SK-N-SH (cell line): ENCODE measurements at regions not wholly inside any gene's neighbourhood (a gene's known extent, or its start where the extent isn't known, plus 50 kb on each side); places are given as distances from the start of the nearest gene placed in this dataset.

Experiments
- CTCF ChIA-PET: fragments of 300-600, 350-600 bp; formaldehyde crosslinking; extraction: SDS; loops from one replicate; lab custom pipeline; 2021; lab: Yijun Ruan, JAX
- POLR2A ChIA-PET: fragments of 350-600 bp; sonication (Branson Sonifier 250); formaldehyde crosslinking; extraction: SDS; loops from one replicate; lab custom pipeline; 2020; ENCODE audit warnings: antibody characterized with exemption, inconsistent platforms; lab: Yijun Ruan, JAX
- DNase-seq: peaks from one replicate; pipeline ENCODE4 v3.0.0; 2012
- H2AFZ ChIP-seq: fragments of 200-600 bp; sonication (generic); 2 replicates; pipeline ENCODE4 v1.8.1; 2016; ENCODE audit warnings: antibody characterized with exemption, mild to moderate bottlenecking, low read depth
- H3F3A ChIP-seq: fragments of 200-600 bp; sonication (generic); replicated peaks from 2 replicates; pipeline ENCODE3; 2016; ENCODE audit warnings: antibody characterized with exemption, mild to moderate bottlenecking; ENCODE audit not compliant: insufficient read depth
- H3K27ac ChIP-seq, 2 experiments: fragments of 200-500 bp in 1 of 2; fragments of 200-600 bp in 1 of 2; sonication (Bioruptor generic) in 1 of 2; sonication (generic), shearing (Covaris generic) in 1 of 2; 2 replicates each; pipeline versions ENCODE4 v1.5.1 to v1.6.1; 2014 to 2016; ENCODE audit warnings: low read depth in 2 of 2, inconsistent platforms in 1 of 2, low read length in 1 of 2, mild to moderate bottlenecking in 1 of 2, mixed read lengths in 1 of 2
- H3K27me3 ChIP-seq: fragments of 200-600 bp; sonication (generic), shearing (Covaris generic); 2 replicates; pipeline ENCODE4 v1.6.1; 2016; ENCODE audit warnings: mixed run types; ENCODE audit not compliant: insufficient read depth
- H3K36me3 ChIP-seq, 2 experiments: fragments of 200-500 bp in 1 of 2; fragments of 200-600 bp in 1 of 2; sonication (Bioruptor generic) in 1 of 2; sonication (generic) in 1 of 2; replicated peaks in 1 of 2; 2 replicates each; pipeline versions ENCODE3 to v1.5.1; 2014 to 2016; ENCODE audit warnings: low read length in 1 of 2, mild to moderate bottlenecking in 1 of 2; ENCODE audit not compliant: insufficient read depth in 2 of 2, control insufficient read depth in 1 of 2
- H3K4me1 ChIP-seq, 2 experiments: fragments of 200-500 bp in 1 of 2; fragments of 200-600 bp in 1 of 2; sonication (Bioruptor generic) in 1 of 2; sonication (generic), shearing (Covaris generic) in 1 of 2; 2 replicates each; pipeline versions ENCODE4 v1.5.1 to v1.6.1; 2014 to 2016; ENCODE audit warnings: low read depth in 1 of 2, low read length in 1 of 2, mixed run types in 1 of 2; ENCODE audit not compliant: insufficient read depth in 2 of 2, control insufficient read depth in 1 of 2
- H3K4me2 ChIP-seq: fragments of 200-600 bp; sonication (generic), shearing (Covaris generic); 2 replicates; pipeline ENCODE4 v1.6.1; 2017; ENCODE audit warnings: mixed run types
- H3K4me3 ChIP-seq, 2 experiments: fragments of 200-500 bp in 1 of 2; fragments of 200-600 bp in 1 of 2; sonication (Bioruptor generic) in 1 of 2; sonication (generic), shearing (Covaris generic) in 1 of 2; 2 replicates each; pipeline versions ENCODE4 v1.5.1 to v1.8.1; 2014 to 2016; ENCODE audit warnings: low read depth in 2 of 2, inconsistent platforms in 1 of 2, low read length in 1 of 2, mild to moderate bottlenecking in 1 of 2, mixed read lengths in 1 of 2, moderate library complexity in 1 of 2
- H3K79me2 ChIP-seq: fragments of 200-600 bp; sonication (generic); 2 replicates; pipeline ENCODE4 v1.8.1; 2017; ENCODE audit warnings: mild to moderate bottlenecking; ENCODE audit not compliant: insufficient read depth
- H3K9ac ChIP-seq: fragments of 200-600 bp; sonication (generic); 2 replicates; pipeline ENCODE4 v1.6.1; 2017; ENCODE audit warnings: mixed run types
- H3K9me2 ChIP-seq: fragments of 200-600 bp; sonication (generic); 2 replicates; pipeline ENCODE4 v1.6.1; 2017; ENCODE audit warnings: mixed run types
- H3K9me3 ChIP-seq: fragments of 200-600 bp; sonication (generic); 2 replicates; pipeline ENCODE4 v1.6.1; 2017; ENCODE audit warnings: mixed run types, mild to moderate bottlenecking, moderate library complexity
- H4K20me1 ChIP-seq: fragments of 200-600 bp; sonication (generic); 2 replicates; pipeline ENCODE4 v1.6.1; 2017; ENCODE audit warnings: mild to moderate bottlenecking, mixed run types; ENCODE audit not compliant: insufficient read depth
- CHD2 ChIP-seq: fragments of 150-350 bp; IDR thresholded peaks from 2 replicates; pipeline ENCODE4 v1.6.1; 2018; ENCODE audit warnings: low read length; ENCODE audit not compliant: partially characterized antibody
- EZH2phosphoT487 ChIP-seq: fragments of 200-600 bp; sonication (generic); IDR thresholded peaks from 2 replicates; pipeline ENCODE4 v1.6.1; 2017; ENCODE audit warnings: low read depth, mixed run types, mild to moderate bottlenecking, antibody characterized with exemption, moderate library complexity, borderline replicate concordance
- FOXJ3 ChIP-seq: sonication (generic); formaldehyde crosslinking; IDR thresholded peaks from 2 replicates; pipeline ENCODE4 v1.5.1; 2020; ENCODE audit warnings: mild to moderate bottlenecking, missing genetic modification reagents
- FOXM1 ChIP-seq: IDR thresholded peaks from 2 replicates; pipeline ENCODE4 v1.4.0; 2012; ENCODE audit warnings: low read depth, mild to moderate bottlenecking
- GATA2 ChIP-seq: sonication (generic); formaldehyde crosslinking; IDR thresholded peaks from 2 replicates; pipeline ENCODE4 v1.5.0; 2020; ENCODE audit warnings: mild to moderate bottlenecking, missing genetic modification reagents
- NFIC ChIP-seq: IDR thresholded peaks from 2 replicates; pipeline ENCODE4 v1.4.0; 2012; ENCODE audit warnings: borderline replicate concordance
- NRF1 ChIP-seq: IDR thresholded peaks from 2 replicates; pipeline ENCODE4 v1.6.1; 2012; ENCODE audit warnings: low read depth, mild to moderate bottlenecking, low read length
- POLR2AphosphoS5 ChIP-seq: IDR thresholded peaks from 2 replicates; pipeline ENCODE4 v1.6.1; 2012; ENCODE audit warnings: low read depth, low read length
- RAD21 ChIP-seq: IDR thresholded peaks from 2 replicates; pipeline ENCODE4 v1.6.1; 2012; ENCODE audit warnings: mild to moderate bottlenecking, low read length
- SIN3A ChIP-seq: IDR thresholded peaks from 2 replicates; pipeline ENCODE4 v1.6.1; 2012; ENCODE audit warnings: low read depth, mild to moderate bottlenecking, low read length, moderate library complexity, borderline replicate concordance
- TAF1 ChIP-seq: IDR thresholded peaks from 2 replicates; pipeline ENCODE4 v1.6.1; 2012; ENCODE audit warnings: low read depth, mild to moderate bottlenecking, low read length, moderate library complexity, borderline replicate concordance
- TCF12 ChIP-seq: IDR thresholded peaks from 2 replicates; pipeline ENCODE4 v1.4.0; 2012
- TEAD4 ChIP-seq: IDR thresholded peaks from 2 replicates; pipeline ENCODE4 v1.4.0; 2012; ENCODE audit warnings: mild to moderate bottlenecking, borderline replicate concordance; ENCODE audit not compliant: insufficient read depth
- WGBS: methylation state at CpG from one replicate; pipeline ENCODE4 v1.1.6; 2017; ENCODE audit warnings: low lambda C conversion rate; 5-methylcytosine and 5-hydroxymethylcytosine counted together
- TF ChIP-seq, protein P1 (sequence below): fragments of 150-350 bp; IDR thresholded peaks from 2 replicates; pipeline ENCODE4 v1.6.1; 2017; ENCODE audit warnings: antibody characterized with exemption, low read length, low read depth, borderline replicate concordance
- TF ChIP-seq, protein P2 (sequence below): IDR thresholded peaks from 2 replicates; pipeline ENCODE4 v1.6.1; 2012; ENCODE audit warnings: mild to moderate bottlenecking, low read depth, low read length, moderate library complexity
- TF ChIP-seq, protein P3 (sequence below): fragments of 200-600 bp; sonication (generic); IDR thresholded peaks from 2 replicates; pipeline ENCODE4 v1.6.1; 2017; ENCODE audit warnings: antibody characterized with exemption, mild to moderate bottlenecking, moderate library complexity
- TF ChIP-seq, protein P4 (sequence below): fragments of 150-350 bp; IDR thresholded peaks from 2 replicates; pipeline ENCODE4 v1.6.1; 2016; ENCODE audit warnings: mild to moderate bottlenecking, low read depth, low read length

DNA sequence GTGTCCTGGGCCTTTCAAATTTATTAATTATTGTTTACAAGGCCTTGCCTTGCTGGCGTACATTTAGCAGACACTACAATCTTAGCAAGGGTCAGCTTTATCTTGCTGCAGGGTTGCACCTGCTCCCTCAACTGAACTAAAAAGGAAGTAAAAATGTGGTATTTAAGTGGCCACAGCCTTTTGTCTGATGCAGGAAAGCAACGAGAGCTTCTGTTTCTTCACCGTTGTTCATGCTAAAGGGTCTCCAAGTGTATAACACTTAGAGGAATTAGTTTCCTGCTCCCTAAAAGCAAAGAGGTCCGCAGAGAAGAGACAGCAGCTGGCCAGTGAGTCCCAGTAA, 62.8 kb upstream of the EGLN3 start:
- H3K4me1 ChIP-seq, result no peaks in the 10 kb centered on the region
- peaks cover 20% of the 10 kb centered on the region; the same call in 1 of the 2 replicates for H3K27me3 ChIP-seq
- no peak for DNase-seq
- H3K9ac ChIP-seq, result no peak overlapping the region
- H3K27ac ChIP-seq, result no peak overlapping the region
- H3F3A ChIP-seq, result no peaks in the 10 kb centered on the region
- no peaks in the 10 kb centered on the region for H4K20me1 ChIP-seq
- H3K36me3 ChIP-seq, result no peaks in the 10 kb centered on the region
- no peak for TF ChIP-seq NRF1
- TF ChIP-seq, protein P1, sequence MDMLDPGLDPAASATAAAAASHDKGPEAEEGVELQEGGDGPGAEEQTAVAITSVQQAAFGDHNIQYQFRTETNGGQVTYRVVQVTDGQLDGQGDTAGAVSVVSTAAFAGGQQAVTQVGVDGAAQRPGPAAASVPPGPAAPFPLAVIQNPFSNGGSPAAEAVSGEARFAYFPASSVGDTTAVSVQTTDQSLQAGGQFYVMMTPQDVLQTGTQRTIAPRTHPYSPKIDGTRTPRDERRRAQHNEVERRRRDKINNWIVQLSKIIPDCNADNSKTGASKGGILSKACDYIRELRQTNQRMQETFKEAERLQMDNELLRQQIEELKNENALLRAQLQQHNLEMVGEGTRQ, result no peak
- TF ChIP-seq TCF12, result no peak
- TF ChIP-seq POLR2AphosphoS5, result no peak
- TF ChIP-seq, protein P2, sequence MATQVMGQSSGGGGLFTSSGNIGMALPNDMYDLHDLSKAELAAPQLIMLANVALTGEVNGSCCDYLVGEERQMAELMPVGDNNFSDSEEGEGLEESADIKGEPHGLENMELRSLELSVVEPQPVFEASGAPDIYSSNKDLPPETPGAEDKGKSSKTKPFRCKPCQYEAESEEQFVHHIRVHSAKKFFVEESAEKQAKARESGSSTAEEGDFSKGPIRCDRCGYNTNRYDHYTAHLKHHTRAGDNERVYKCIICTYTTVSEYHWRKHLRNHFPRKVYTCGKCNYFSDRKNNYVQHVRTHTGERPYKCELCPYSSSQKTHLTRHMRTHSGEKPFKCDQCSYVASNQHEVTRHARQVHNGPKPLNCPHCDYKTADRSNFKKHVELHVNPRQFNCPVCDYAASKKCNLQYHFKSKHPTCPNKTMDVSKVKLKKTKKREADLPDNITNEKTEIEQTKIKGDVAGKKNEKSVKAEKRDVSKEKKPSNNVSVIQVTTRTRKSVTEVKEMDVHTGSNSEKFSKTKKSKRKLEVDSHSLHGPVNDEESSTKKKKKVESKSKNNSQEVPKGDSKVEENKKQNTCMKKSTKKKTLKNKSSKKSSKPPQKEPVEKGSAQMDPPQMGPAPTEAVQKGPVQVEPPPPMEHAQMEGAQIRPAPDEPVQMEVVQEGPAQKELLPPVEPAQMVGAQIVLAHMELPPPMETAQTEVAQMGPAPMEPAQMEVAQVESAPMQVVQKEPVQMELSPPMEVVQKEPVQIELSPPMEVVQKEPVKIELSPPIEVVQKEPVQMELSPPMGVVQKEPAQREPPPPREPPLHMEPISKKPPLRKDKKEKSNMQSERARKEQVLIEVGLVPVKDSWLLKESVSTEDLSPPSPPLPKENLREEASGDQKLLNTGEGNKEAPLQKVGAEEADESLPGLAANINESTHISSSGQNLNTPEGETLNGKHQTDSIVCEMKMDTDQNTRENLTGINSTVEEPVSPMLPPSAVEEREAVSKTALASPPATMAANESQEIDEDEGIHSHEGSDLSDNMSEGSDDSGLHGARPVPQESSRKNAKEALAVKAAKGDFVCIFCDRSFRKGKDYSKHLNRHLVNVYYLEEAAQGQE, result no peak
- TF ChIP-seq CHD2, result no peak
- no peak for TF ChIP-seq TEAD4
- TF ChIP-seq, protein P3, sequence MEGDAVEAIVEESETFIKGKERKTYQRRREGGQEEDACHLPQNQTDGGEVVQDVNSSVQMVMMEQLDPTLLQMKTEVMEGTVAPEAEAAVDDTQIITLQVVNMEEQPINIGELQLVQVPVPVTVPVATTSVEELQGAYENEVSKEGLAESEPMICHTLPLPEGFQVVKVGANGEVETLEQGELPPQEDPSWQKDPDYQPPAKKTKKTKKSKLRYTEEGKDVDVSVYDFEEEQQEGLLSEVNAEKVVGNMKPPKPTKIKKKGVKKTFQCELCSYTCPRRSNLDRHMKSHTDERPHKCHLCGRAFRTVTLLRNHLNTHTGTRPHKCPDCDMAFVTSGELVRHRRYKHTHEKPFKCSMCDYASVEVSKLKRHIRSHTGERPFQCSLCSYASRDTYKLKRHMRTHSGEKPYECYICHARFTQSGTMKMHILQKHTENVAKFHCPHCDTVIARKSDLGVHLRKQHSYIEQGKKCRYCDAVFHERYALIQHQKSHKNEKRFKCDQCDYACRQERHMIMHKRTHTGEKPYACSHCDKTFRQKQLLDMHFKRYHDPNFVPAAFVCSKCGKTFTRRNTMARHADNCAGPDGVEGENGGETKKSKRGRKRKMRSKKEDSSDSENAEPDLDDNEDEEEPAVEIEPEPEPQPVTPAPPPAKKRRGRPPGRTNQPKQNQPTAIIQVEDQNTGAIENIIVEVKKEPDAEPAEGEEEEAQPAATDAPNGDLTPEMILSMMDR, result no peak
- no peak for TF ChIP-seq GATA2 (CRISPR knock-in tag)
- no peak for TF ChIP-seq RAD21
- TF ChIP-seq EZH2phosphoT487, result no peak
- TF ChIP-seq SIN3A, result no peak
- TF ChIP-seq, protein P4, sequence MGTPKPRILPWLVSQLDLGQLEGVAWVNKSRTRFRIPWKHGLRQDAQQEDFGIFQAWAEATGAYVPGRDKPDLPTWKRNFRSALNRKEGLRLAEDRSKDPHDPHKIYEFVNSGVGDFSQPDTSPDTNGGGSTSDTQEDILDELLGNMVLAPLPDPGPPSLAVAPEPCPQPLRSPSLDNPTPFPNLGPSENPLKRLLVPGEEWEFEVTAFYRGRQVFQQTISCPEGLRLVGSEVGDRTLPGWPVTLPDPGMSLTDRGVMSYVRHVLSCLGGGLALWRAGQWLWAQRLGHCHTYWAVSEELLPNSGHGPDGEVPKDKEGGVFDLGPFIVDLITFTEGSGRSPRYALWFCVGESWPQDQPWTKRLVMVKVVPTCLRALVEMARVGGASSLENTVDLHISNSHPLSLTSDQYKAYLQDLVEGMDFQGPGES, result no peak
- no peak for TF ChIP-seq TAF1
- no peak for TF ChIP-seq NFIC
- no peak for TF ChIP-seq FOXM1
- no peak for TF ChIP-seq FOXJ3
- no peaks in the 10 kb centered on the region for H3K9me2 ChIP-seq
- CTCF ChIA-PET, result interaction anchor here (0.8 kb wide), 1 partner anchor 85 kb away, joined by 3 read pairs; no protein-coding TSS in a partner anchor
- H2AFZ ChIP-seq, result no peak overlapping the region
- no peak overlapping the region for H3K4me3 ChIP-seq
- H3K4me2 ChIP-seq, result no peak overlapping the region
- H3K79me2 ChIP-seq, result no peaks in the 10 kb centered on the region
- H3K9me3 ChIP-seq, result no peaks in the 10 kb centered on the region
- POLR2A ChIA-PET, result no interaction called here
- 76% methylated on average over 4 of the region's 4 CpGs for WGBS
